NCI-H2107 treated with DMSO at 0.1 percent for 48 hours (cell line): ENCODE measurements at regions not wholly inside any gene's neighbourhood (a gene's known extent, or its start where the extent isn't known, plus 50 kb on each side); places are given as distances from the start of the nearest gene placed in this dataset.
"Not testable (repeated sequence)": the region's sequence is repeated elsewhere in the genome, so short reads cannot be mapped to it uniquely, and the experiment has no call there.

Source experiments
- DNase-seq: peaks from one replicate; lab custom pipeline; 2025; ENCODE audit not compliant: unreplicated experiment; lab: John Stamatoyannopoulos, UW

- no peak for DNase-seq
Measured at GRCh38 chr5:2536632-2537377, 214.7 kb downstream of the IRX2 start.

- DNase-seq, result no peak
Measured at GRCh38 chr5:2534970-2535369, 216.5 kb downstream of the IRX2 start.

GRCh38 chr5:2534251-2534650 lies 217.2 kb downstream of the IRX2 start:
- no peak for DNase-seq

GRCh38 chr5:2533848-2534247 lies 217.6 kb downstream of the IRX2 start:
- DNase-seq, result not testable (repeated sequence)

GRCh38 chr5:2532809-2533208 lies 218.7 kb downstream of the IRX2 start:
- DNase-seq, result no peak

- DNase-seq, result no peak
Measured at GRCh38 chr5:2531318-2531717, 220.2 kb downstream of the IRX2 start.

- DNase-seq, result no peak
Measured at GRCh38 chr5:2530609-2531008, 220.9 kb downstream of the IRX2 start.

GRCh38 chr5:2529371-2530092 lies 221.9 kb downstream of the IRX2 start:
- no peak for DNase-seq

- DNase-seq, result no peak
Measured at GRCh38 chr5:2525351-2525750, 226.1 kb downstream of the IRX2 start.

GRCh38 chr5:2524620-2525019 lies 226.9 kb downstream of the IRX2 start:
- DNase-seq, result no peak

GRCh38 chr5:2523180-2523579 lies 228.3 kb downstream of the IRX2 start:
- DNase-seq, result no peak

GRCh38 chr5:2522372-2522771 lies 229.1 kb downstream of the IRX2 start:
- DNase-seq, result no peak

- DNase-seq, result no peak
Measured at GRCh38 chr5:2519153-2519552, 232.3 kb downstream of the IRX2 start.

GRCh38 chr5:2517451-2517850 lies 234.0 kb downstream of the IRX2 start:
- DNase-seq, result no peak

GRCh38 chr5:2515180-2515764 lies 236.2 kb downstream of the IRX2 start:
- no peak for DNase-seq

- DNase-seq, result no peak
Measured at GRCh38 chr5:2514484-2514883, 237.0 kb downstream of the IRX2 start.

GRCh38 chr5:2511706-2512105 lies 239.8 kb downstream of the IRX2 start:
- no peak for DNase-seq

GRCh38 chr5:2511126-2511525 lies 240.4 kb downstream of the IRX2 start:
- DNase-seq, result no peak

GRCh38 chr5:2509527-2509926 lies 241.9 kb downstream of the IRX2 start:
- no peak for DNase-seq

- no peak for DNase-seq
Measured at GRCh38 chr5:2508514-2508913, 243.0 kb downstream of the IRX2 start.

- DNase-seq, result no peak
Measured at GRCh38 chr5:2507611-2508010, 243.9 kb downstream of the IRX2 start.

- DNase-seq, result no peak
Measured at GRCh38 chr5:2506603-2507002, 244.9 kb downstream of the IRX2 start.
